Central memory CD4-positive, alpha-beta T cell (primary cell): ENCODE measurements at regions not wholly inside any gene's neighbourhood (a gene's known extent, or its start where the extent isn't known, plus 50 kb on each side); places are given as distances from the start of the nearest gene placed in this dataset.
A peak's percentile ranks its signal among the peaks of the same experiment; 100 is the strongest.
"Not testable (repeated sequence)": the region's sequence is repeated elsewhere in the genome, so short reads cannot be mapped to it uniquely, and the experiment has no call there.

Experiments used
- DNase-seq: peaks from one replicate; pipeline ENCODE4 v3.0.0; 2022

DNA sequence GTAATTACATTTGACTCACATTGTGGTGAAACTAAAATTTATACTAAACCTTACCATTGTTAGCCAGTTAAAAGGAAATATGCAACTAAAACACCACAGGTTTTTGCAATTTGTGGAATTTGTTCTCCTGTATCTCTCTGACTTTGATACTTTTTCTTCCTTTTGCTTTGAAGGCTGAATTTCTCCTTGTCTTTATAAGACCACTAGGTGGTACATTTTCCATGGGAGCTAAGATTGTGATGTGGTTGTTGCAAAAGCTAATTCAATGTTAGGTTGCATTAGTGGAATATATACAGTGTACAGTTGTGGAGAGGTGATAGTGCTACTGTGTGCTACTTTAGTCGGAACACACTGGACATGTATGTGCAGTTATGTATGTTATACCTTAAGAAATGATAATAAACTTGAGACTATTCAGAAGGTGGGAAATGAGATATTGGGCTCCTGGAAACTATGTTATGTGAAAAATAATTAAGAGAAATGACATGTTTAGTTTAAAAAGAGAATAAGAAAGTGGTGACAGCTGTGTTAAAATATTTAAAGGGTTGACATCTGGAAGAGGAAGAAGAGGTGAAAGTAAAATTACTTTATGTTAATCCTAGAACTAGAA lies 70.3 kb downstream of the ARL9 start:
- DNase-seq = peak; percentile 10

DNA sequence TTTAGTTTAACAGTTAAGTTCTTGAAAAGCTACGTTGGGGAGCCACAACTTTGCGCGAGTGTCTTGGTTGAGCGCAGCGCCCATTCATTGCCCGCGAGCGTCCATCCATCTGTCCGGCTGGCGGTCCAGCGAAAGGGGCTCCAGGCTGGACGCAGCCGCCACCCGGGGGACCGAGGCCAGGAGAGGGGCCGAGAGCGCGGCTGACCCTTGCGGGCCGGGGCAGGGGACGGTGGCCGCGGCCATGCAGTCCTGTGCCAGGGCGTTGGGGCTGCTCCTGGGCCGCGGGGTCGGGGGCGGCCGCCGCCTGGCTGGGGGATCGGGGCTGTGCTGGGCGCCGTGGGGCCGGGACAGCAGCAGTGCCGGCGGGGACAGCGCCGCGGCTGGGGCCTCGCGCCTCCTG lies 86.8 kb downstream of the ARL9 start:
- DNase-seq = not testable (repeated sequence)
